Right hindlimb (tissue), 1 donor: ENCODE measurements at regions not wholly inside any gene's neighbourhood (a gene's known extent, or its start where the extent isn't known, plus 50 kb on each side); places are given as distances from the start of the nearest gene placed in this dataset.
"Not testable (repeated sequence)": the region's sequence is repeated elsewhere in the genome, so short reads cannot be mapped to it uniquely, and the experiment has no call there.

ENCODE experiments used
- DNase-seq: peaks from one replicate; pipeline ENCODE4 v3.0.0-alpha.2; 2018

GRCh38 chr22:49674479-49675050 lies 153.1 kb downstream of the BRD1 start:
- DNase-seq = no peak

GRCh38 chr22:49673048-49673447 lies 154.6 kb downstream of the BRD1 start:
- DNase-seq = no peak

GRCh38 chr22:49672014-49672516 lies 155.6 kb downstream of the BRD1 start:
- DNase-seq = no peak

GRCh38 chr22:49671331-49672013 lies 156.2 kb downstream of the BRD1 start:
- DNase-seq = no peak

- peak; percentile 58 for DNase-seq
Measured at GRCh38 chr22:49670456-49671330, 157.0 kb downstream of the BRD1 start.

GRCh38 chr22:49669969-49670455 lies 157.7 kb downstream of the BRD1 start:
- not testable (repeated sequence) for DNase-seq

- DNase-seq = not testable (repeated sequence)
Measured at GRCh38 chr22:49669427-49669968, 158.2 kb downstream of the BRD1 start.

- no peak for DNase-seq
Measured at GRCh38 chr22:49668402-49668801, 159.3 kb downstream of the BRD1 start.

- no peak for DNase-seq
Measured at GRCh38 chr22:49667236-49667635, 160.4 kb downstream of the BRD1 start.

GRCh38 chr22:49666146-49666809 lies 161.4 kb downstream of the BRD1 start:
- DNase-seq = no peak

GRCh38 chr22:49664891-49665290 lies 162.8 kb downstream of the BRD1 start:
- DNase-seq = no peak

GRCh38 chr22:49664371-49664881 lies 163.2 kb downstream of the BRD1 start:
- DNase-seq = no peak

- DNase-seq = no peak
Measured at GRCh38 chr22:49663823-49664222, 163.8 kb downstream of the BRD1 start.

- no peak for DNase-seq
Measured at GRCh38 chr22:49663311-49663711, 164.4 kb downstream of the BRD1 start.

GRCh38 chr22:49662681-49663080 lies 165.0 kb downstream of the BRD1 start:
- DNase-seq = no peak

GRCh38 chr22:49660794-49661781 lies 166.6 kb downstream of the BRD1 start:
- no peak for DNase-seq

- DNase-seq = no peak
Measured at GRCh38 chr22:49660321-49660720, 167.4 kb downstream of the BRD1 start.

GRCh38 chr22:49659924-49660315 lies 167.8 kb downstream of the BRD1 start:
- DNase-seq = no peak

GRCh38 chr22:49659281-49659923 lies 168.3 kb downstream of the BRD1 start:
- DNase-seq = no peak

GRCh38 chr22:49658902-49659280 lies 168.8 kb downstream of the BRD1 start:
- DNase-seq = no peak
